ENCODE measurements at regions not wholly inside any gene's neighbourhood (a gene's known extent, or its start where the extent isn't known, plus 50 kb on each side); places are given as distances from the start of the nearest gene placed in this dataset.

GRCh38 chr2:41837610-41838009 lies 210.2 kb upstream of the PKDCC start:
- ChIA-PET SMC1A (ENCODE audit: uncharacterized antibody, unreplicated experiment) (interaction anchor here (1.3 kb wide), 1 partner anchor 245 kb away, joined by 3 read pairs; no protein-coding TSS in a partner anchor), RAD21 (ENCODE audit: unreplicated experiment) (interaction anchor here (0.9 kb wide), 1 partner anchor 30 kb away, joined by 3 read pairs; no protein-coding TSS in a partner anchor)

More at GRCh38 chr2:41837610-41838009, 210.2 kb upstream of the PKDCC start:
- no peak for TF ChIP-seq ETV6 (conservative IDR thresholded peaks at IDR 0.05 in 1 of 2, IDR thresholded peaks at IDR 0.05 in 1 of 2; ENCODE audit: borderline replicate concordance in 1 of 2, low read depth in 1 of 2)
- TF ChIP-seq SREBF2 (IDR thresholded peaks at IDR 0.05; ENCODE audit: low read length) = no peak
- no peak for TF ChIP-seq EZH2 (IDR thresholded peaks at IDR 0.05; ENCODE audit: borderline replicate concordance, control insufficient read depth, low read depth, low read length)
- no peak for TF ChIP-seq ZNF24 (IDR thresholded peaks at IDR 0.05)
- TF ChIP-seq KDM1A (IDR thresholded peaks at IDR 0.05; ENCODE audit: borderline replicate concordance) = no peak
- no peak for TF ChIP-seq KAT2A (conservative IDR thresholded peaks at IDR 0.05; ENCODE audit: control insufficient read depth, low read depth, low read length)
- no peak for TF ChIP-seq HDAC6 (IDR thresholded peaks at IDR 0.05; ENCODE audit: unreplicated experiment)
- TF ChIP-seq PRDM15 (CRISPR knock-in tag; IDR thresholded peaks at IDR 0.05) = no peak
- Histone ChIP-seq H3K36me3 (ENCODE audit: control insufficient read depth in 2 of 2, insufficient read depth in 2 of 2, low read length in 1 of 2) (no peaks in the 10 kb centered on the region), H3K9me3 (replicated peaks; ENCODE audit: control insufficient read depth, insufficient read depth, low read length) (no peaks in the 10 kb centered on the region), H4K20me1 (ENCODE audit: control insufficient read depth, insufficient read depth) (no peaks in the 10 kb centered on the region), H3K4me3 (no peak overlapping the region), H3K4me2 (ENCODE audit: control insufficient read depth, insufficient read depth) (no peak overlapping the region), H3K4me1 (ENCODE audit: control insufficient read depth, insufficient read depth, low read length) (no peaks in the 10 kb centered on the region), H2AFZ (ENCODE audit: control insufficient read depth, low read depth, low read length) (no peak overlapping the region), H3K27me3 (replicated peaks in 1 of 2; ENCODE audit: control insufficient read depth in 2 of 2, insufficient read depth in 2 of 2, low read length in 1 of 2) (no peaks in the 10 kb centered on the region), H3K79me2 (ENCODE audit: control insufficient read depth, insufficient read depth, low read length) (no peaks in the 10 kb centered on the region), H3K27ac (ENCODE audit: control insufficient read depth, insufficient read depth) (no peak overlapping the region), H3K9ac (ENCODE audit: control insufficient read depth, insufficient read depth, low read length) (no peak overlapping the region)
- BruUV-seq (replicated peaks) = no TSS peak
- ATAC-seq = no peak
- ChIA-PET CTCF (interaction anchor here (0.6 to 1.5 kb wide), 3 partner anchors 9 to 249 kb away, joined by 3 to 5 read pairs (median 3); no protein-coding TSS in a partner anchor), POLR2A (no interaction called here)
- in situ Hi-C loops (cut with MboI) (no loop called here), intact Hi-C loops (cut with micrococcal nuclease; ENCODE audit: unreplicated experiment) (no loop called here)
- no peak for DNase-seq (ENCODE audit: low read depth, low spot score)
- FAIRE-seq = no peak

Measured in GM12878 (cell line).